ENCODE measurements at regions not wholly inside any gene's neighbourhood (a gene's known extent, or its start where the extent isn't known, plus 50 kb on each side); places are given as distances from the start of the nearest gene placed in this dataset.
"Not testable (repeated sequence)": the region's sequence is repeated elsewhere in the genome, so short reads cannot be mapped to it uniquely, and the experiment has no call there.

GRCh38 chr18:67766930-67767329 lies 250.4 kb upstream of the DSEL start:
- no peak for DNase-seq (ENCODE audit: low read depth)

GRCh38 chr18:67752211-67752610 lies 235.7 kb upstream of the DSEL start:
- not testable (repeated sequence) for DNase-seq (ENCODE audit: low read depth)

- DNase-seq (ENCODE audit: low read depth) = no peak
Measured at GRCh38 chr18:67742954-67743353, 226.4 kb upstream of the DSEL start.

GRCh38 chr18:67742525-67742924 lies 226.0 kb upstream of the DSEL start:
- no peak for DNase-seq (ENCODE audit: low read depth)

- DNase-seq (ENCODE audit: low read depth) = no peak
Measured at GRCh38 chr18:67735506-67735905, 219.0 kb upstream of the DSEL start.

GRCh38 chr18:67733088-67733487 lies 216.6 kb upstream of the DSEL start:
- DNase-seq (ENCODE audit: low read depth) = no peak

GRCh38 chr18:67731851-67732250 lies 215.3 kb upstream of the DSEL start:
- no peak for DNase-seq (ENCODE audit: low read depth)

- DNase-seq (ENCODE audit: low read depth) = no peak
Measured at GRCh38 chr18:67730886-67731285, 214.4 kb upstream of the DSEL start.

- no peak for DNase-seq (ENCODE audit: low read depth)
Measured at GRCh38 chr18:67728364-67728763, 211.8 kb upstream of the DSEL start.

- DNase-seq (ENCODE audit: low read depth) = no peak
Measured at GRCh38 chr18:67726882-67727281, 210.4 kb upstream of the DSEL start.

GRCh38 chr18:67717800-67718199 lies 201.3 kb upstream of the DSEL start:
- DNase-seq (ENCODE audit: low read depth) = no peak

- no peak for DNase-seq (ENCODE audit: low read depth)
Measured at GRCh38 chr18:67715567-67715966, 199.0 kb upstream of the DSEL start.

GRCh38 chr18:67710639-67711038 lies 194.1 kb upstream of the DSEL start:
- DNase-seq (ENCODE audit: low read depth) = no peak

- no peak for DNase-seq (ENCODE audit: low read depth)
Measured at GRCh38 chr18:67705748-67706147, 189.2 kb upstream of the DSEL start.

GRCh38 chr18:67695684-67696083 lies 179.2 kb upstream of the DSEL start:
- DNase-seq (ENCODE audit: low read depth) = no peak

GRCh38 chr18:67694787-67695186 lies 178.3 kb upstream of the DSEL start:
- no peak for DNase-seq (ENCODE audit: low read depth)

- no peak for DNase-seq (ENCODE audit: low read depth)
Measured at GRCh38 chr18:67692811-67693210, 176.3 kb upstream of the DSEL start.

GRCh38 chr18:67682516-67682915 lies 166.0 kb upstream of the DSEL start:
- no peak for DNase-seq (ENCODE audit: low read depth)

GRCh38 chr18:67677489-67677888 lies 161.0 kb upstream of the DSEL start:
- DNase-seq (ENCODE audit: low read depth) = no peak

GRCh38 chr18:67672716-67673115 lies 156.2 kb upstream of the DSEL start:
- no peak for DNase-seq (ENCODE audit: low read depth)

GRCh38 chr18:67672155-67672554 lies 155.6 kb upstream of the DSEL start:
- no peak for DNase-seq (ENCODE audit: low read depth)

- no peak for DNase-seq (ENCODE audit: low read depth)
Measured at GRCh38 chr18:67670024-67670543, 153.6 kb upstream of the DSEL start.

GRCh38 chr18:67665266-67665665 lies 148.7 kb upstream of the DSEL start:
- no peak for DNase-seq (ENCODE audit: low read depth)

GRCh38 chr18:67662996-67663395 lies 146.5 kb upstream of the DSEL start:
- no peak for DNase-seq (ENCODE audit: low read depth)

- DNase-seq (ENCODE audit: low read depth) = no peak
Measured at GRCh38 chr18:67661555-67661954, 145.0 kb upstream of the DSEL start.

All from forelimb muscle (tissue), 1 donor.